ENCODE measurements at regions not wholly inside any gene's neighbourhood (a gene's known extent, or its start where the extent isn't known, plus 50 kb on each side); places are given as distances from the start of the nearest gene placed in this dataset.

DNA sequence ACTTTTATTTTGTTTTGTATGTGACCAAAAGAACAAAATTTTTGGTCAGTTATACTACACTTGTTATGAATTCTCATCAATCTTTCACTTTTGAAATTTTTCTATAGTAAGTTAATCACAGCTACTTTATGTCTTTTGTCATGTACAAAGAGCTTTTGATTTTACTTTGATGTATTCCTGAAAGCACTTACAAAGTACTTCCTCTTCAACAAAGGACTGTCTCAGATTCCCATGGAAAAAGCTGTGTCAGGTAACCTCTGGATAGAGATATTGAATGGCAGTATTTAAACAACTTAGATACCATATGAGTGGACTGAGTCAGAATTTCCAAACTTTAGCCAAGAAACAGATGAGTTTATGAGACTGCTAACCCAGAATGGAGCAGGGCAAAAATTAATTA lies 689.3 kb upstream of the ATXN8OS start:
- TF ChIP-seq, protein P1, sequence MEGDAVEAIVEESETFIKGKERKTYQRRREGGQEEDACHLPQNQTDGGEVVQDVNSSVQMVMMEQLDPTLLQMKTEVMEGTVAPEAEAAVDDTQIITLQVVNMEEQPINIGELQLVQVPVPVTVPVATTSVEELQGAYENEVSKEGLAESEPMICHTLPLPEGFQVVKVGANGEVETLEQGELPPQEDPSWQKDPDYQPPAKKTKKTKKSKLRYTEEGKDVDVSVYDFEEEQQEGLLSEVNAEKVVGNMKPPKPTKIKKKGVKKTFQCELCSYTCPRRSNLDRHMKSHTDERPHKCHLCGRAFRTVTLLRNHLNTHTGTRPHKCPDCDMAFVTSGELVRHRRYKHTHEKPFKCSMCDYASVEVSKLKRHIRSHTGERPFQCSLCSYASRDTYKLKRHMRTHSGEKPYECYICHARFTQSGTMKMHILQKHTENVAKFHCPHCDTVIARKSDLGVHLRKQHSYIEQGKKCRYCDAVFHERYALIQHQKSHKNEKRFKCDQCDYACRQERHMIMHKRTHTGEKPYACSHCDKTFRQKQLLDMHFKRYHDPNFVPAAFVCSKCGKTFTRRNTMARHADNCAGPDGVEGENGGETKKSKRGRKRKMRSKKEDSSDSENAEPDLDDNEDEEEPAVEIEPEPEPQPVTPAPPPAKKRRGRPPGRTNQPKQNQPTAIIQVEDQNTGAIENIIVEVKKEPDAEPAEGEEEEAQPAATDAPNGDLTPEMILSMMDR (IDR thresholded peaks at IDR 0.05; ENCODE audit: low read depth, low read length), result no peak
- TF ChIP-seq EZH2phosphoT487 (IDR thresholded peaks at IDR 0.05; ENCODE audit: low read depth), result no peak
